Caki2 (cell line): ENCODE measurements at regions not wholly inside any gene's neighbourhood (a gene's known extent, or its start where the extent isn't known, plus 50 kb on each side); places are given as distances from the start of the nearest gene placed in this dataset.
A peak's percentile ranks its signal among the peaks of the same experiment; 100 is the strongest.
"Not testable (repeated sequence)": the region's sequence is repeated elsewhere in the genome, so short reads cannot be mapped to it uniquely, and the experiment has no call there.

Source experiments
- DNase-seq: peaks from one replicate; pipeline ENCODE4 v3.0.0-alpha.2; 2015; ENCODE audit warnings: low read depth
- in situ Hi-C: cut with HindIII; loops from 2 replicates; pipeline ENCODE4 v1.10.0; 2016; ENCODE audit warnings: low sequenced_read_pairs, low pct_unique_long_range_greater_than_20kb, mixed read lengths

DNA sequence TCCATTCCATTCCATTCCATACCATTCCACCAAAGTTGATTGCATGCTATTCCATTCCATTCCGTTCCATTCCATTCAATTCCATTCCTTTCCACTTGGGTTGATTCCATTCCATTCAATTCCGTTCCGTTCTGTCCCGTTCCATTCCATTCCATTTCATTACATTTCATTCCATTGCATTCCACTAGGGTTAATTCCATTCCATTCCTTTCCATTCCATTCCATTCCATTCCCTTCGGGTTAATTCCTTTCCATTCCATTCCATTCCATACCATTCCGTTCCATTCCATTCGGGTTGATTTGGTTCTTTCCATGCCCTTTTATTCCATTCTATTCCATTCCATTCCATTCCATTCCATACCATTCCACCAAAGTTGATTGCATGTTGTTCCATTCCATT lies 131.9 kb downstream of the CWH43 start:
- in situ Hi-C loops, DNase-seq: not testable (repeated sequence)

DNA sequence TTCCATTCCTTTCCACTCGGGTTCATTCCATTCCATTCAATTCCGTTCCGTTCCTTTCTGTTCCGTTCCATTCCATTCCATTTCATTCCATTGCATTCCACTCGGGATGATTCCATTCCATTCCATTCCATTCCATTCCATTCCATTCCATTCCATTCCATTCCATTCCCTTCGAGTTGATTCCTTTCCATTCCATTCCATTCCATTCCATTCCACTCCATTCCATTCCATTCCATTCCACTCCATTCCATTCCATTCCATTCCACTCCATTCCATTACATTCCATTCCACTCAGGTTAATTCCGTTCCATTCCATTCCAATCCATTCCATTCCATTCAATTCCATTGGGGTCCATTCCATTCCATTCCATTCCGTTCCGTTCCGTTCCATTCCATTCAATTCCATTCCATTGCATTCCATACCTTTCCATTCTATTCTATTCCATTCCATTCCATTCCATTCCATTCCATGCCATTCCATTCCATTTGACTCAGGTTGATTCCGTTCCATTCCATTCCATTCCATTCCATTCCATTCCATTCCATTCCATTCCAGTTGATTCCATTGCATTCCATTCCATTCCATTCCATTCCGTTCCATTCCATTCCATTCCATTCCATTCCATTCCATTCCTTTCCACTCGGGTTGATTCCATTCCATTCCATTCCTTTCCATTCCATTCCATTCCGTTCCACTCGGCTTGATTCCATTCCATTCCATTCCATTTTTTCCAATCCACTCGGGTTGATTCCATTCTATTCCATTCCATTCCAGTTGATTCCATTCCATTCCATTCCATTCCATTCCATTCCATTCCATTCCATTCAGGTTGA lies 132.5 kb downstream of the CWH43 start:
- in situ Hi-C loops, DNase-seq: not testable (repeated sequence)

DNA sequence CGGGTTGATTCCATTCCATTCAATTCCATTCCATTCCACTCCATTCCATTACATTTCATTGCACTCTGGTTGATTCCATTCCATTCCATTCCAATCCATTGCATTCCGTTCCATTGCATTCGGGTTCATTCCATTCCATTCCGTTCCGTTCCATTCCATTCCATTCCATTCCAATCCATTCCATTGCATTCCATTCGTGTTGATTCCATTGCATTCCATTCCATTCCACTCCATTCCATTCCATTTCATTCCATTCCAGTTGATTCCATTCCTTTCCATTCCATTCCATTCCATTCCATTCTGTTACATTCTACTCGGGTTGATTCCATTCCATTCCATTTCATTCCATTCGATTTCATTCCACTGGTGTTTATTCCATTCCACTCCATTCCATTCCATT lies 133.3 kb downstream of the CWH43 start:
- in situ Hi-C loops, DNase-seq: not testable (repeated sequence)

DNA sequence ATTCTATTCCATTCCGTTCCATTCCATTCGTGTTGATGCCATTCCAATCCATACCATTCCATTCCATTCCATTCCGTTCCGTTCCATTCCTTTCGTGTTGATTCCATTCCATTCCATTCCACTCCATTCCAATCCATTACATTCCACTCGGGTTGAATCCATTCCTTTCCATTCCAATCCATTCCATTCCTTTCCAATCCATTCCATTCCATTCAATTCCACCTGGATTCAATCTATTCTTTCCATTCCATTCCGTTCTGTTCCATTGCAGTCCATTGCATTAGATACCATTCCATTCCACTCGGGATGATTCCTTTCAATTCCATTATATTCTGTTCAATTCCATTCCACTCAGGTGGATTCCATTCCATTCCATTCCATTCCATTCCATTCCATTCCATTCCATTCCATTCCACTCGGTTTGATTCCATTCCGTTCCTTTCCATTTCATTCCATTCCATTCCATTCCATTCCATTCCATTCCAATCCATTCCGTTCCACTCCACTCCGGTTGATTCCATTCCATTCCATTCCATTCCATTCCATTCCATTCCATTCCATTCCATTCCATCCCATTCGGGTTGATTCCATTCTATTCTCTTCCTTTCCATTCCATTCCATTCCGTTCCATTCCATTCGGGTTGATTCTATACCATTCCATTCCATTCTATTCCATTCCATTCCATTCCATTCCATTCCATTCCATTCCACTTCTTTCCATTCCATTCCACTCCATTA lies 134.1 kb downstream of the CWH43 start:
- in situ Hi-C loops, DNase-seq: not testable (repeated sequence)

DNA sequence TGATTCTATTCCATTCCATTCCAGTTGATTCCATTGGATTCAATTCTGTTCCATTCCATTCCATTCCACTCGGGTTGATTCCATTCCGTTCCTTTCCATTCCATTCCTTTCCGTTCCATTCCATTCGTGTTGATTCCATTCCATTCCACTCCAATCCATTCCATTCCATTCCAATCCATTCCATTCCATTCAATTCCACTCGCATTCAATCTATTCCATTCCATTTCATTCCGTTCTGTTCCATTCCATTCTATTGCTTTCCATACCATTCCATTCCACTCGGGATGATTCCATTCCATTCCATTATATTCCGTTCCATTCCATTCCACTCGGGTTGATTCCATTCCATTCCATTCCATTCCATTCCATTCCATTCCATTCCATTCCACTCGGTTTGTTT lies 134.7 kb downstream of the CWH43 start:
- in situ Hi-C loops: not testable (repeated sequence)

DNA sequence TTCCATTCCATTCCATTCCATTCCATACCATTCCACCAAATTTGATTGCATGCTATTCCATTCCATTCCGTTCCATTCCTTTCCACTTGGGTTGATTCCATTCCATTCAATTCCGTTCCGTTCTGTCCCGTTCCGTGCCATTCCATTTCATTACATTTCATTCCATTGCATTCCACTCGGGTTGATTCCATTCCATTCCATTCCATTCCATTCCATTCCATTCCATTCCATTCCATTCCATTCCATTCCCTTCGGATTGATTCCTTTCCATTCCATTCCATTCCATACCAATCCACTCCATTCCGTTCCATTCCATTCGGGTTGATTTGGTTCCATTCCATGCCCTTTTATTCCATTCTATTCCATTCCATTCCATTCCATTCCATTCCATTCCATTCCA lies 140.4 kb downstream of the CWH43 start:
- DNase-seq, in situ Hi-C loops: not testable (repeated sequence)

More for the DNA sequence above, 134.7 kb downstream of the CWH43 start:
- DNase-seq: peak; percentile 40

DNA sequence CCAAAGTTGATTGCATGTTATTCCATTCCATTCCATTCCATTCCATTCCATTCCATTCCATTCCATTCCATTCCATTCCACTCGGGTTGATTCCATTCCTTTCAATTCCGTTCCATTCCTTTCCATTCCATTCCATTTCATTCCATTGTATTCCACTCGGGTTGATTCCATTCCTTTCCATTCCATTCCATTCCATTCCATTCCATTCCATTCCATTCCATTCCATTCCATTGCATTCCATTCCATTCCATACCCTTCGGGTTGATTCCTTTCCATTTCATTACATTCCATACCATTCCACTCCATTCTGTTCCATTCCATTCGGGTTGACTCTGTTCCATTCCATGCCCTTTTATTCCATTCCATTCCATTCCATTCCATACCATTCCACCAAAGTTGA lies 140.8 kb downstream of the CWH43 start:
- DNase-seq, in situ Hi-C loops: not testable (repeated sequence)

DNA sequence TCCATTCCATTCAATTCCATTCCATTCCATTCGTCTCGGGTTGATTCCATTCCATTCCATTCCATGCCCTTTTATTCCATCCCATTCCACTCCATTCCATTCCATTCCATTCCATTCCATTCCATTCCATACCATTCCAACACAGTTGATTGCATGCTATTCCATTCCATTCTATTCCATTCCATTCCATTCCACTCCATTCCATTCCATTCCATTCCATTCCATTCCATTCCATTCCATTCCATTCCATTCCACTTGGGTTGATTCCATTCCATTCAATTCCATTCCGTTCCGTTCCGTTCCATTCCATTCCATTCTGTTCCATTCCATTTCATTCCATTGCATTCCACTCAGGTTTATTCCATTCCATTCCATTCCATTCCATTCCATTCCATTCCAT lies 143.3 kb downstream of the CWH43 start:
- DNase-seq, in situ Hi-C loops: not testable (repeated sequence)

DNA sequence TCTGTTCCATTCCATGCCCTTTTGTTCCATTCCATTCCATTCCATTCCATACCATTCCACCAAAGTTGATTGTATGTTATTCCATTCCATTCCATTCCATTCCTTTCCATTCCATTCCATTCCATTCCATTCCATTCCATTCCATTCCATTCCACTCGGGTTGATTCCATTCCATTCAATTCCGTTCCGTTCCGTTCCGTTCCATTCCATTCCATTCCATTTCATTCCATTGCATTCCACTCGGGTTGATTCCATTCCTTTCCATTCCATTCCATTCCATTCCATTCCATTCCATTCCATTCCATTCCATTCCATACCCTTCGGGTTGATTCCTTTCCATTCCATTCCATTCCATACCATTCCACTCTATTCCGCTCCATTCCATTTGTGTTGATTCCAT lies 143.8 kb downstream of the CWH43 start:
- DNase-seq, in situ Hi-C loops: not testable (repeated sequence)

DNA sequence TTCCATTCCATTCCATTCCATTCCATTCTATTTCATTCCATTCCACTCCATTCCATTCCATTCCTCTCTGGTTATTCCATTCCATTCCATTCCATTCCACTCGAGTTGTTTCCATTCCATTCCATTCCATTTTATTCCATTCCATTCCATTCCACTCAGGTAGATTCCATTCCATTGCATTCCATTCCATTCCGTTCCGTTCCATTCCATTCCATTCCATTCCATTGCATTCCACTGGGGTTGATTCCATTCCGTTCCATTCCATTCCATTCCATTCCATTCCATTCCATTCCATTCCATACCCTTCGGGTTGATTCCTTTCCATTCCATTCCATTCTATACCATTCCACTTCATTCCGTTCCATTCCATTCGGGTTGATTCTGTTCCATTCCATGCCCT lies 144.6 kb downstream of the CWH43 start:
- in situ Hi-C loops, DNase-seq: not testable (repeated sequence)

DNA sequence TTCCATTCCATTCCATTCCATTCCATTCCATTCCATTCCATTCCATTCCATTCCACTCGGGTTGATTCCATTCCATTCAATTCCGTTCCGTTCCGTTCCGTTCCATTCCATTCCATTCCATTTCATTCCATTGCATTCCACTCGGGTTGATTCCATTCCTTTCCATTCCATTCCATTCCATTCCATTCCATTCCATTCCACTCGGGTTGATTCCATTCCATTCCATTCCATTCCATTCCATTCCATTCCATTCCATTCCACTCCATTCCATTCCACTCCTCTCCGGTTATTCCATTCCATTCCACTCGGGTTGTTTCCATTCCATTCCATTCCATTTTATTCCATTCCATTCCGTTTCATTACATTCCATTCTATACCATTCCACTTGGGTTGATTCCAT lies 151.0 kb downstream of the CWH43 start:
- DNase-seq, in situ Hi-C loops: not testable (repeated sequence)

DNA sequence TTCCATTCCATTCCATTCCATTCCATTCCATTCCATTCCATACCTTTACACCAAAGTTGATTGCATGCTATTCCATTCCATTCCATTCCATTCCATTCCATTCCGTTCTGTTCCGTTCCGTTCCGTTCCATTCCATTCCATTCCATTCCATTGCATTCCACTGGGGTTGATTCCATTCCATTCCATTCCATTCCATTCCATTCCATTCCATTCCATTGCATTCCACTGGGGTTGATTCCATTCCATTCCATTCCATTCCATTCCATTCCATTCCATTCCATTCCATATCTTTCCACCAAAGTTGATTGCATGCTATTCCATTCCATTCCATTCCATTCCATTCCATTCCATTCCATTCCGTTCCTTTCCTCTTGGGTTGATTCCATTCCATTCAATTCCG lies 151.9 kb downstream of the CWH43 start:
- in situ Hi-C loops, DNase-seq: not testable (repeated sequence)

DNA sequence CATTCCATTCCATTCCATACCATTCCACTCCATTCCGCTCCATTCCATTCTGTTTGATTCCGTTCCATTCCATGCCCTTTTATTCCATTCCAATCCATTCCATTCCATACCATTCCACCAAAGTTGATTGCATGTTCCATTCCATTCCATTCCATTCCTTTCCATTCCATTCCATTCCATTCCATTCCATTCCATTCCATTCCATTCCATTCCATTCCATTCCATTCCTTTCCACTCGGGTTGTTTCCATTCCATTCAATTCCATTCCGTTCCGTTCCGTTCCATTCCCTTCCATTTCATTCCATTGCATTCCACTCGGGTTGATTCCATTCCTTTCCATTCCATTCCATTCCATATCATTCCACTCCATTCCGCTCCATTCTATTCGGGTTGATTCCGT lies 152.7 kb downstream of the CWH43 start:
- DNase-seq, in situ Hi-C loops: not testable (repeated sequence)

DNA sequence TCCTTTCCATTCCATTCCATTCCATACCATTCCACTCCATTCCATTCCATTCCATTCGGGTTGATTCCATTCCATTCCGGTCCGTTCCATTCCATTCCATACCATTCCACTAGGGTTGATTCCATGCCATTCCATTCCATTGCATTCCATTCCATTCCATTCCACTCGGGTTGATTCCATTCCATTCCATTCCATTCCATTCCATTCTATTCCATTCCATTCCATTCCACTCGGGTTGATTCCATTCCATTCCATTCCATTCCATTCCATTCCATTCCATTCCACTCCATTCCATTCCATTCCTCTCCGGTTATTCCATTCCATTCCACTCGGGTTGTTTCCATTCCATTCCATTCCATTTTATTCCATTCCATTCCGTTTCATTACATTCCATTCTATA lies 153.4 kb downstream of the CWH43 start:
- in situ Hi-C loops, DNase-seq: not testable (repeated sequence)

DNA sequence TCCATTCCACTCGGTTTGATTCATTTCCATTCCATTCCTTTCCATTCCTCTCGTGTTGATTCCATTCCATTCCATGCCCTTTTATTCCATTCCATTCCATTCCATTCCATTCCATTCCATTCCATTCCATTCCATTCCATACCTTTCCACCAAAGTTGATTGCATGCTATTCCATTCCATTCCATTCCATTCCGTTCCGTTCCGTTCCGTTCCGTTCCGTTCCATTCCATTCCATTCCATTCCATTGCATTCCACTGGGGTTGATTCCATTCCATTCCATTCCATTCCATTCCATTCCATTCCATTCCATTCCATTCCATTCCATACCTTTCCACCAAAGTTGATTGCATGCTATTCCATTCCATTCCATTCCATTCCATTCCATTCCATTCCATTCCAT lies 154.3 kb downstream of the CWH43 start:
- DNase-seq, in situ Hi-C loops: not testable (repeated sequence)

DNA sequence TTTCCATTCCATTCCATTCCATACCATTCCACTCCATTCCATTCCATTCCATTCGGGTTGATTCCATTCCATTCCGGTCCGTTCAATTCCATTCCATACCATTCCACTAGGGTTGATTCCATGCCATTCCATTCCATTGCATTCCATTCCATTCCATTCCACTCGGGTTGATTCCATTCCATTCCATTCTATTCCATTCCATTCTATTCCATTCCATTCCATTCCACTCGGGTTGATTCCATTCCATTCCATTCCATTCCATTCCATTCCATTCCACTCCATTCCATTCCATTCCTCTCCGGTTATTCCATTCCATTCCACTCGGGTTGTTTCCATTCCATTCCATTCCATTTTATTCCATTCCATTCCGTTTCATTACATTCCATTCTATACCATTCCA lies 155.9 kb downstream of the CWH43 start:
- in situ Hi-C loops, DNase-seq: not testable (repeated sequence)

DNA sequence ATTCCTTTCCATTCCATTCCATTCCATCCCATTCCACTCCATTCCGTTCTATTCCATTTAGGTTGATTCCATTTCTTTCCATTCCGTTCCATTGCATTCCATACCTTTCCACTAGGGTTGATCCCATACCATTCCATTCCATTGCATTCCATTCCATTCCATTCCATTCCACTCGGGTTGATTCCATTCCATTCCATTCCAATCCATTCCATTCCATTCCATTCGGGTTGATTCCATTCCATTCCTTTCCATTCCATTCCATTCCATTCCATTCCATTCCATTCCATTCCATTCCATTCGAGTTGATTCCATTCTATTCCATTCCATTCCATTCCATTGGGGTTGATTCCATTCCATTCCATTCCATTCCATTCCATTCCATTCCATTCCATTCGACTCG lies 161.1 kb downstream of the CWH43 start:
- in situ Hi-C loops, DNase-seq: not testable (repeated sequence)

DNA sequence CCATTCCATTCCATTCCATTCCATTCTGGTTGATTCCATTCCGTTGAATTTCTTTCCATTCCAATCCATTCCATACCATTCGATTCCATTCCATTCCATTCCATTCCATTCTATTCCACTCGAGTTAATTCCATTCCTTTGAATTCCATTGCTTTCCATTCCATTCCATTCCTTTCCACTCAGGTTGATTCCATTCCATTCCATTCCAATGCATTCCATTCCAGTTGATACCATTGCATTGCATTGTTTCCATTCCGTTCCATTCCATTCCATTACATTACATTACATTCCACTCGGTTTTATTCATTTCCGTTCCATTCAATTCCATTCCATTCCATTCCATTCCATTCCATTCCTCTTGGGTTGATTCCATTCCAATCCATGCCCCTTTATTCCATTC lies 161.5 kb downstream of the CWH43 start:
- DNase-seq, in situ Hi-C loops: not testable (repeated sequence)
